Mucosa of gallbladder (tissue), 1 donor: ENCODE measurements at regions not wholly inside any gene's neighbourhood (a gene's known extent, or its start where the extent isn't known, plus 50 kb on each side); places are given as distances from the start of the nearest gene placed in this dataset.

Source experiments
- DNase-seq: peaks from one replicate; pipeline ENCODE4 v3.0.0-alpha.2; 2020; ENCODE audit warnings: low spot score
- donor health status: DM: no; HTN: no; CAD: no.

DNA sequence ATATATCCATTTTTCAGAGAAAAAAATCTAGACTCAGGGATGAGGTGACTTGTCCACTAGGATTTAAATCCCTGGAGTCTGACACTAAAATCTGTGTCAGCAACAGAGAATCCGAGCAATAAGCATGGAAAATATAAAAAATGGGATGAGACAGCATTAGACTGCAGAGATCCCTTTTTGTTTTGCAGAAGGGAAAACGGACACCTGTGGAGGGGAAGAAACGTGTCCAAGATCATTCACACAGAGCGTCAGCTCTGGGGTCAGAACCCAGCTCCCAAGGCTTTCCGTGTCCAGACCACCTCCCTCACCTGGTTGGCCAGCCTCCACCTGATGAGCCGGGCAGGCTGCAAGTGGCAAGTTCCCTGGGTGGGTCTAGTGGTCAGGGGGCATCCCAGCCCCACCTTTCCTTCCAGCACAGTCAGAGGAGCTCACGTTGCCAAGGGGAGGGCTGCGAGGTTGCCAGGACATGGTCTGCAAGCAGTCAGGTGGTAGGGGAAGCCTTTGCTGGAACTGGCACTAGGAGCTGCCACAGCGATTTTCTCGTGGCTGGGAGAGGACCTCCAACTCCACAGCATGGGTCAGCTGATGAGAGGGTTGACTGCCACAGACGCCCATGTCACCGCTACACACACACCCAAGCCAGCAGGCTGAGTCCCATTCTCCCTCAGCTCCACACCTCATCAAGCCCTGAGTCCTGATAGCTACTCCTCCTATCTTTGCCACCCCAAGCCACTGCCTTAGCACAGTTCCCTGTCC lies 65.9 kb upstream of the CPLX2 start:
- DNase-seq: no peak

DNA sequence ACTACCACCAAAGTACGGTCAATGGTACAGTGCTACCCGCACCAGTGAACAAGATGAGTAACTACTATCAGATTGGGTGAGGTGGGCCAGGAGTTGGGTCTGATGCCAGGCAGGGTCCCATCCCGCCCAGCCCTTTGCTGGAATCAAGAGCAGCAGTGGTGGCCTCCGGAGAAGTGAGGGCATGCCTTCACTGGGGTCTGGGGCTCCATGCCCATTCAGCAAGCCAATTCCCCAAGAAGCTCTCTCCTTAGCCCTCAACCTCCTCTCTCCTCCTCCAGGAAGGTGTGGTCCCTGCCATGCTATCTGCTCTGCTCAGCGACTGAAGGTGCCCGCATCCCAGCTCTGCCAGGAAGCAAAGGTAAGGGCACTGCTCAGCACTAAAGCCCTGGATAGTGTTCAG lies 62.7 kb upstream of the CPLX2 start:
- no peak for DNase-seq

DNA sequence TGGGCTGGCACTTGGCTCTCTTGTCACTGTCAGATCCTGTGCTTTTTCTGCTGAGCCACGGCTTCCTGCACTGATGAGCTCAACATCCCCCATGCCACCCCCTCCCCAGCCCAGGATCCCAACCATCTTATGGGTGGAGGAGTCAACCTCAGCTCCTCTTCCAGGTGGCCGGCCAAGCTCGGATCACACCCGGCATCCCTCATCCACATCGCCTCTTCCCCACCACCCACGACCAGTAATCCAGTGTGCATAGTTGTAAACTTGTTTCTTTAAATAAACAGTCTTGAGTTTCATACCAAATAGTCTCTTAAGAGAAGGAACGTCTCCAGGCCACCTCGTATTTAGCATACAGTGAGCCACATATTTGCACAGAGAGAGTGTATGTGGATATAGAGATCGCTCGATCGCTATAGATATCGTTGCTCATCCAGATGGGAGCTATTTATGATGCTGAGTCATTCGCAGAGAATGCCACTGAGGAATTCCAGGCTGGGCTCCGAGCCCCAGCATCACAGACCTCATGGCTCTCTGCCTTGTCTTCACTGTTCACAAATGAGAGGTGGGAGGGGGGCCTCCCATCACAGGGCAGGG lies 61.8 kb upstream of the CPLX2 start:
- DNase-seq: no peak

DNA sequence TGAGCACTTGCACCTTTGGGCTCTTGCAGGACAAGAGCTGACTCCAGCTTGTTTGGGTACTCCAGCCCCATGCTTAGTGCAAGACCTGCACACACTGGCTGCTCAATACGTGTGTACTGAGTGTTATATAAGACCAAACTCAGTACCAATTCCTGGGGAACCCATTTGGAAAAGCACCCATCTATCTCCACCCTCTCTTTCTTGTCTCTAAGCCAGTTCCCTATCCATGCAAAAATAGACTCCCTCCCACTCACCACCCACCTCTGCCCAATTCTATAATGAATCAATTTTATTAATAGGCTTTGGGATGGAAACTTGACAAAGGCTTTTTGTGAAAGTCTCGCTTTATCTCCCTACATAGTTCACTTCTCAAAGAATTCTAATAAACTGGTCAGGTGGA lies 60.9 kb upstream of the CPLX2 start:
- DNase-seq: no peak

DNA sequence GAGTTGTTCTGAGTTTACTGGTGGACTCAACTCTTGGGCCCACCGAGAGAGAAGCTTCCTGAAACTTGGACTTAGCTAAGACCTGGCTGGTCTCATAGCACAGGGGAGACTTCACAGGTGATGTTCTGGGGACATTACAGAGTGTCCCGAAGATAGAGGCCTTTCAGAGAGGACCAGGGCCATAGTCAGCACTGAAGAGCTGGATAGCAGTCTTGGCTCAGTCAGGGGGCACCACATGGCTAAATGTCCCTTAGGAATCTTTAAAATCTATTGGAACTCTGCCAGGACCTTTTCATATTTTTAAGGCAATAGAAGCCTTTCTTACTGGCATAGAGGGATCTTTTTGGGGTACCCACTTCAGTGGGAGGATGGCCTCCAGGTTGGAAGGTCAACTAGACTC lies 59.8 kb upstream of the CPLX2 start:
- no peak for DNase-seq

DNA sequence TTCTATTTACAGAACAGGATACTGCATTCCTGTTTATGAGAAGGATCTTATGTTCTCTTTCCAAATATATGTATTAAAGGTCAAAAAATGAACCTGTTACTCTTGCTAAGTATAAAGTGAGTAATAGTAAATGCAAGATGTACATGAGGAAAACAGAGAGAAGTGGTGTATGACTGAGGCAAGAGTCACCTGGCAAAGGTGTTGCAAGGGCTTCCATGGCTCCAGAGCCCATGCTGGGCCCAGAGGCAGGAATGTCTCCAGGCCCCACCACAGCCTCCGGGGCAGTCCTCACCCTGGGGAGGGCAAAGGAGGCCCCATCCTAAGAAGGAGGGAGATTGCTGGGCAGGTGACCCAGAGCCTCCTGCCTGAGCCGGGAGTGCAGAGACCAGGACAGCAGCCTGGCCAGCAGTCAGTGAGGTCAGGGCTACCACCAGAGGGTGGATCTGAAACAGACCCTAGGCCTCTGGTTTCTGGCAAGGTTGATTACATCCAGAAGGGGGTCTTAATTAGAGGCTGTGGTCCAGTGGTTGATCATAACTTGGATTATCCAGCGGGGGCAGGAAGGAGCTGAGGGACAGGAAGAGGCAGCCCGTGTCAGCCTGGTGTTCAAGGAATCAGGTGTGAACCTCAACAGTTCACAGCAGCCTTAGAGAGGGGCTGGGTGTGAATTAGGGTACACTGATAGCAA lies 57.3 kb upstream of the CPLX2 start:
- no peak for DNase-seq

DNA sequence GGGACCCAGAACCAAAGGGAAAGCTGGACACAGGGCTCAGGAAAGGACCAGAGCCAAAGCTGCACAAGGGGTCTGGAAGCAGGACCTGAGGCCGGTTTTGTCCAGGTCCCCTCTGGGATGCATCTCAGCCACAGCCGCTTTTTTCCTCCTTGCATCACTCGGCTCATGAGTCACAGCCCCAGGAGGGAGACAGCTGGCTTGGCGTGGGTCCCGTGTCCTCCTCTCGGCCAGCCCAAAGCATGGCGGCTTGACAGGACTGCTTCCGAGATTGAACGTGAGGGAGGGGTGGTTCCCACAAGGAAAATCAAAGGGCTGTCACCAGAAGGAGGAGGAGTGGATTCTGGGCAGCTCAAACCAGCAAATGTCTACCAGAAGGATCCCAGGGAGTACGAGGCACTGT lies 56.7 kb upstream of the CPLX2 start:
- no peak for DNase-seq

DNA sequence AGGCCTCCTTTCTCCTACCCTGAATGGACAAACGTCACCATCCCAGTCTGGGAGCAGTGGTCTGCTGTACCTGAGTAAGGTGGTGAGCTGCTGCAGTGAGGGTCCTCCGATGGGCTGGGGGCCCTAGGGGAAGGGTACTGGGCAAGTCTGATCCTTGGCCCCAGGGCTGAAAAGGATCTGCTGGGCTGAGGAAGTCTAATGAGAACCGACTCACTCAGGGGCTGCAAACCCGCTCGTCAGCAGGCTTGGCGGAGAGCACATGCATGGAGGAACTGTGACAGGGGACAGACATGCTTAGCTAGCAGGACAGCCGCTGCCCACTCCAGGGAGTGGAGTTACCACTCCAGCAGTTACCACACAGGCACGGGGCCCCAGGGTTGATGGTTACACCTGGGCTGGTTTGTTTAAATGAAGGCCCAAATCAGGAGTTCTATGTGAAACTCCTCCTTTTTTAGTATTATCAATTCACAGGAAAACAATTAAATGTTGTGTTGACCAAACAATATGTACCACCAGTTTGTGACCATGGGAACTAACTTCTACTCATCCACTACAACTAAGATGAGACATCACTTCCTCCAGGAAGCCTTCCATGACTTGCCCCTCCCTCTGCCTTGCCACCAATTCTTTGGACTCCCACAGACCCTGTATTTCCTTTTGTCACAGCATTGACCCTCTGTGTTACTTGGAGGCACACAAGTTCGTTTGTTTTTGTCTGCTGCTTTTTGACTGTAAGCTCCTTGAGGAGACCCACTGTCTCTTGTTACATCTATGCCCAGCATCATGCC lies 56.1 kb upstream of the CPLX2 start:
- no peak for DNase-seq

DNA sequence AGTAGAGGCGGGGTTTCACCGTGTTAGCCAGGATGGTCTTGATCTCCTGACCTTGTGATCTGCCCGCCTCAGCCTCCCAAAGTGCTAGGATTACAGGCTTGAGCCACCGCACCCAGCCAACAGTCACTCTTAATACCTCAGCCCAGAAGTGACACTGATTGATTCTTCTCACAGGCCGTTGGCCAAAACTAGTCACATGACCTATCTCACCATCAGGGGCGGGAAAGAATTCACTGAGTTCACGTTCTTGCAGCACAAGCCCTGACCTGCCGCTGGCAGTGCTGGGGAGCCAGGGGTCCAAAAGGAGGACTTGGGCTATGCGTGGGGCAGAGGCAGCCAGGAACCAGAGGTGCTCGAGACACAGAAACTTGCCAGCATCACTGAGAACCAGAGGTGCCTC lies 55.0 kb upstream of the CPLX2 start:
- no peak for DNase-seq

DNA sequence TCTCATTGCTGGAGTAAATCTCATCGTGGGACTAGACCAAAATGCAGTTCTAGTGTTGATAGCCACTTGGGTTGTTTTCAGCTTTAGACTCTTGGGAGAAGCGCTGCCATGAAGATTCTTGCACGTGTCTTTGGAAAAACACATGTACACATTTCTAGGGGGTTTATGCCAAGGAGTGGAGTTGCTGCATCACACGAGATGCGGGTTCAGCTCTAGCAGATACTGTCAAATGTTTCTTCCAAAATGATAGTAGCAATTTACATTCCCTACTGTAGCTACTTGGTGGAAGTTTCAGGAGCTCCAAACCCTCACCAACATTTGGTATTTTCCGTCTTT lies 52.3 kb upstream of the CPLX2 start:
- no peak for DNase-seq

DNA sequence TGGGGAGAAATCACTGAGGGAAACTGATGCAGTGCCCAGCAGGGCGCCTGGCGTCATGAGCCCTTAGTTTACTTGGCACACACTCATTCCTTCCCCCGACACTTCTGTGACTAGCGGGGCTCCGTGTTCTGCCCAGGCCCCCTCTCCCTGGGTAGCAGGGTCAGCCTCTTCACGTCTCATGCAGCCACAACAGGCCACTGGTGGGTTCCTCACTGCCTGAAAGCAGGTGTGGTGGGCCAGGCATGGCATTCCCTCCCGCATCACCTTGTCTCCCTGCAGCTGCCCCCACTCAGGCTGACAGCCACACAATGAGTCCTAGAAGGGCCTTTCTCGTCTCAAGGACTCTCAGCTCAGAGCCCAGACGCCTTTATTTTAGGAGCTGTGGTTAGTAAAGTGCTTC lies 51.1 kb upstream of the CPLX2 start:
- DNase-seq: no peak
